Neural cell (in vitro differentiated cells): ENCODE measurements at regions not wholly inside any gene's neighbourhood (a gene's known extent, or its start where the extent isn't known, plus 50 kb on each side); places are given as distances from the start of the nearest gene placed in this dataset.

ENCODE experiments used
- EP300 ChIP-seq: fragments of 450-650 bp; conservative IDR thresholded peaks from 2 replicates; pipeline ENCODE4 v1.6.1; 2014; ENCODE audit warnings: antibody characterized with exemption, mild to moderate bottlenecking, moderate library complexity; ENCODE audit not compliant: poor library complexity, severe bottlenecking
- EZH2 ChIP-seq: fragments of 200-600, 300-800 bp; shearing (Covaris generic), sonication (generic); IDR thresholded peaks from 2 replicates; pipeline ENCODE4 v1.6.1; 2014; ENCODE audit warnings: antibody characterized with exemption, low read length, borderline replicate concordance, mild to moderate bottlenecking; ENCODE audit not compliant: insufficient read depth, poor library complexity, severe bottlenecking
- POLR2AphosphoS5 ChIP-seq: IDR thresholded peaks from 2 replicates; pipeline ENCODE4 v1.6.1; 2012
- RAD21 ChIP-seq: fragments of 450-650 bp; conservative IDR thresholded peaks from 2 replicates; pipeline ENCODE4 v1.6.1; 2014; ENCODE audit warnings: antibody characterized with exemption, mild to moderate bottlenecking, moderate library complexity
- TAF1 ChIP-seq: IDR thresholded peaks from 2 replicates; pipeline ENCODE4 v1.6.1; 2012; ENCODE audit warnings: low read depth
- TF ChIP-seq, protein P1 (sequence below): fragments of 450-650 bp; IDR thresholded peaks from 2 replicates; pipeline ENCODE4 v1.5.1; 2014; ENCODE audit warnings: antibody characterized with exemption, mild to moderate bottlenecking, moderate library complexity; ENCODE audit not compliant: poor library complexity, severe bottlenecking

DNA sequence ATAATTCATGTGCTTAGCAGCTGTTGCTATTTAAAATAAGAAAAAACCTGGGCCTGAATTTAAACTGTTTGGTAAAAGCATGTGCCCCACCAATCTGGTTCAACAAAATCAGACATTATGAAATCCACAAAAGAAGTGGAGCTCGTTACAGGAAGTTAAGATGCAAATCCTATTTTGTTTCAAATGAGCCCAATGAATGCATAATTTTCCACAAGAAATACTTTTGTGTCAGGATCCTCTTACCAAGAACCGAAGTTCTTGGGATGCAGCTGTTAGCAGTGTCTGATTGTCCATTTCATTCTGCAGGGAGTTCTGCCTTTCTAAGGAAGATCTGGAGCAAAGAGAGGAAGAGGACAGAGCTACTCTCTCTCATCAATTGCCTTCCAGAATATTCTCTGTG is 105.7 kb upstream of the RBBP6 start:
- TF ChIP-seq, protein P1, sequence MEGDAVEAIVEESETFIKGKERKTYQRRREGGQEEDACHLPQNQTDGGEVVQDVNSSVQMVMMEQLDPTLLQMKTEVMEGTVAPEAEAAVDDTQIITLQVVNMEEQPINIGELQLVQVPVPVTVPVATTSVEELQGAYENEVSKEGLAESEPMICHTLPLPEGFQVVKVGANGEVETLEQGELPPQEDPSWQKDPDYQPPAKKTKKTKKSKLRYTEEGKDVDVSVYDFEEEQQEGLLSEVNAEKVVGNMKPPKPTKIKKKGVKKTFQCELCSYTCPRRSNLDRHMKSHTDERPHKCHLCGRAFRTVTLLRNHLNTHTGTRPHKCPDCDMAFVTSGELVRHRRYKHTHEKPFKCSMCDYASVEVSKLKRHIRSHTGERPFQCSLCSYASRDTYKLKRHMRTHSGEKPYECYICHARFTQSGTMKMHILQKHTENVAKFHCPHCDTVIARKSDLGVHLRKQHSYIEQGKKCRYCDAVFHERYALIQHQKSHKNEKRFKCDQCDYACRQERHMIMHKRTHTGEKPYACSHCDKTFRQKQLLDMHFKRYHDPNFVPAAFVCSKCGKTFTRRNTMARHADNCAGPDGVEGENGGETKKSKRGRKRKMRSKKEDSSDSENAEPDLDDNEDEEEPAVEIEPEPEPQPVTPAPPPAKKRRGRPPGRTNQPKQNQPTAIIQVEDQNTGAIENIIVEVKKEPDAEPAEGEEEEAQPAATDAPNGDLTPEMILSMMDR = no peak
- TF ChIP-seq EP300 = no peak
- no peak for TF ChIP-seq EZH2
- TF ChIP-seq RAD21 = no peak
- no peak for TF ChIP-seq POLR2AphosphoS5
- TF ChIP-seq TAF1 = no peak
